ENCODE measurements at regions not wholly inside any gene's neighbourhood (a gene's known extent, or its start where the extent isn't known, plus 50 kb on each side); places are given as distances from the start of the nearest gene placed in this dataset.

DNA sequence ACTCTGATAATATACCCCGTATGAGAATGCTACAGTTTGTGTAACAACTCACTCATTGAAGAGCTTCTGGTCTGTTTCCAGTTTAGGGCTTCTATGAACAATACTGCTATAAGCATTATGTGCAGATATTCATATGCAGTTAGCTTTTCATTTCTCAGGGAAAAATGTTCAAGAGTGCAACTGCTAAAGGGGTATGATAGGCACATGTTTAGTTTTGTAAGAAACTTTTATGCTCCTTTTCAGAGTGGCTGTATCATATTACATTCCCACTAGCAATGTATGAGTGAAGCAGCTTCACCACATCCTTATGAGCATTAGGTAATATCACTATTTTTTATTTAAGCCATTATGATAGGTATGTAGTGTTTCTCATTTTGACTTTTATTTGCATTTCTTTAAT lies 182.6 kb upstream of the CXCL12 start:
- H3K27me3 ChIP-seq = no peaks in the 10 kb centered on the region
- H3K4me3 ChIP-seq = no peak overlapping the region
- no peak overlapping the region for H3K27ac ChIP-seq
- H3K4me1 ChIP-seq = peaks cover 0 to 16% (median 0%) of the 10 kb centered on the region in 4 donors
- DNase-seq (ENCODE audit: low spot score in 2 of 2) = no peak
- H3K36me3 ChIP-seq = no peaks in the 10 kb centered on the region
- no peak for TF ChIP-seq CTCF (IDR thresholded peaks at IDR 0.05)
- no peaks in the 10 kb centered on the region for H3K9me3 ChIP-seq
- 29 to 46% methylated on average over 1 of the region's 1 CpG for WGBS, 2 donors

DNA sequence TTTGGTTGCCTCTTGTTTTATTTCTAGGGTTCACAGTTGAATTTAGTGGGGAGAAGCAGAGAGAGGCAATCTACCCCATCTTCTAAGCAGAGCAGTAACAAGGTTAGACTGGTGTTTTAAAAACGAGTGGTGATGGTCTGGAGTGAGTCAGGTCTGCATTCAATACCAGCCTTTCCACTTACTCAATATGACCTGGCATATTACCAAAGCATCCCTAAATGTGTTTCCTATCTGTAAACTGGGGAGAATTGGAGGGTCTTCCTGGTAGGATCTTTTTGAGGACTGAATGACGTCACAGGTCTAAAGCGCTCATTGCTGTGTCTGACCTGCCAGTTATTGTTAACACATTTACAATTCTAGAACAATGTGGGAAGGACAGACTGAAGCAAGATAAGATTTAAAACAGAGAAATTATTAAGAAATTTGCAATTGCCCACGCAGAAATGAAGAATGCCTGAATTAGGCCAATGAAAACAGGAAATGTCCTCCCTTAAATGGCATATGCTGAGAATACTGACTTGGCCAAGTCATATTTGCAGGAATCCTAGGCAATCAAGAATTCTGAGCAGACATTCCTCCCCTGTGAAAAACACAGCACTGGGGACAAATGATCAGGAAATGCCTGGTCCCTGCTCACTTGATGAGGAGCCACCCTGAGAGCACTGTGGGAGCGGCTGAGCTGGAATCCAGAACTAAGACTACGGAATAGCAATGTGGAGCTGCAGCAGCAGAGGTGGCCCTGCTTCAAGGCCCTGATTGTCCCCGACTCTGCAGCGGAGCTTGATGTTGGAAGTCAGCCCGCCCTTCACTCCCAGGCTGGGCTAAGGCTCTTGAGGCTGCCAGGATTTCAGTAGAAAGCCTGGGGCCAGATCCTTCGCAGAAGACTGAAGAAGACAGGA lies 184.5 kb upstream of the CXCL12 start:
- H3K9me3 ChIP-seq = no peaks in the 10 kb centered on the region
- no peak for DNase-seq (ENCODE audit: low spot score in 2 of 2)
- H3K27ac ChIP-seq = peak overlapping the region in 1 of 4 donors; percentile 66
- no peak for TF ChIP-seq CTCF (IDR thresholded peaks at IDR 0.05)
- no peak for TF ChIP-seq POLR2A (IDR thresholded peaks at IDR 0.05)
- TF ChIP-seq EP300 (IDR thresholded peaks at IDR 0.05) = peak in 1 of 2 donors; percentile 40
- peaks cover 0 to 16% (median 0%) of the 10 kb centered on the region in 4 donors for H3K4me1 ChIP-seq
- H3K27me3 ChIP-seq = no peaks in the 10 kb centered on the region
- no peaks in the 10 kb centered on the region for H3K36me3 ChIP-seq
- WGBS, 2 donors = 25 to 31% methylated on average over 10 of the region's 10 CpGs
- H3K4me3 ChIP-seq = no peak overlapping the region

GRCh38 chr10:44571701-44572100 lies 186.8 kb upstream of the CXCL12 start:
- DNase-seq (ENCODE audit: low spot score in 2 of 2) = no peak
- Histone ChIP-seq H3K9me3 (no peaks in the 10 kb centered on the region), H3K27me3 (no peaks in the 10 kb centered on the region), H3K4me3 (no peak overlapping the region), H3K27ac (no peak overlapping the region), H3K4me1 (peaks cover 0 to 16% (median 0%) of the 10 kb centered on the region in 4 donors), H3K36me3 (no peaks in the 10 kb centered on the region)
- TF ChIP-seq POLR2A (IDR thresholded peaks at IDR 0.05) = no peak
- TF ChIP-seq EP300 (IDR thresholded peaks at IDR 0.05) = no peak
- no peak for TF ChIP-seq CTCF (IDR thresholded peaks at IDR 0.05)
- 89 to 90% methylated on average over 6 of the region's 6 CpGs for WGBS, 2 donors

DNA sequence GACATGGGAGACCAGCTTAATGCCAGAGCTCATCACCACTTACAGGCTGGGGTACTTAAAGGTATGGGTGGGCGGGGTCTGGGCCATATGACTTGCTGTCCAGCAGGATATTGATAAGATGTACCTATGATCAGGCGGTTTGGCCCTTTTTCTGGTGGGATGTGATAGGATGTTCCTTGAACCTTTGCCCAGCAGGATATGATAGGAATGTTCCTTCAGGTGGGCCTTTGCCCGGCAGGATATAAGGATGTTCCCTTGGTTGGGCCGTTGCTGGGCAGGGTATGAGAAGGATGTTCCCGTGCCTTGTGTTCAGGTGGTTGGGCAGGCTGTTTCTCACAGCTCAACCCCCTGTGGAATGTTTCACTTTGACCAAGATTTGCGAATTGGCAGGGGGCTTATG lies 187.2 kb upstream of the CXCL12 start:
- WGBS, 2 donors = 96 to 97% methylated on average over 6 of the region's 6 CpGs
- no peak overlapping the region for H3K27ac ChIP-seq
- H3K4me3 ChIP-seq = no peak overlapping the region
- TF ChIP-seq POLR2A (IDR thresholded peaks at IDR 0.05) = no peak
- TF ChIP-seq CTCF (IDR thresholded peaks at IDR 0.05) = no peak
- TF ChIP-seq EP300 (IDR thresholded peaks at IDR 0.05) = no peak
- H3K4me1 ChIP-seq = peaks cover 0 to 19% (median 0%) of the 10 kb centered on the region in 4 donors
- H3K9me3 ChIP-seq = no peaks in the 10 kb centered on the region
- no peaks in the 10 kb centered on the region for H3K27me3 ChIP-seq
- no peak for DNase-seq (ENCODE audit: low spot score in 2 of 2)
- H3K36me3 ChIP-seq = no peaks in the 10 kb centered on the region

DNA sequence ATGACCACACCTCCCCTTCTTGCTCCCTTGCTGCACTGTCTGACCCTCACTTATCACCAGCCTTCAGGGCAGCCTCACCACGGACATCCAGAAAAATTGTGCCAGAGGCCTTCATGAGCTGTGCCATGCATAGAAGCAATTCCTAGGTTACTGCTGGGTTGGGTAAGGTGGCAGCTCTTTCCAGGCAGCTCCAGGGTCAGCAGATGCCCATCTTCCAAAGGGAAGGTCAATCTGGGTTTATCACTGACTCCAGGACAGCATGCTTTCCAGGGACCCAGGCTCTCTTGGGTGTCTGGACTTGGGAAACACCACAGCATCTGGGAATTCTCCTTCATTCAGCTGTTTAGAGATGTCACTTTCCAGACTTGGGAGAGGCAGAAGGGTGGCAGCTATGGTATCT lies 188.9 kb upstream of the CXCL12 start:
- H3K36me3 ChIP-seq = no peaks in the 10 kb centered on the region
- WGBS, 2 donors = 83 to 92% methylated on average over 1 of the region's 1 CpG
- TF ChIP-seq CTCF (IDR thresholded peaks at IDR 0.05) = no peak
- no peak for TF ChIP-seq EP300 (IDR thresholded peaks at IDR 0.05)
- no peak for TF ChIP-seq POLR2A (IDR thresholded peaks at IDR 0.05)
- H3K9me3 ChIP-seq = no peaks in the 10 kb centered on the region
- H3K4me1 ChIP-seq = peaks cover 0 to 22% (median 0%) of the 10 kb centered on the region in 4 donors
- DNase-seq (ENCODE audit: low spot score in 2 of 2) = no peak
- H3K27me3 ChIP-seq = no peaks in the 10 kb centered on the region
- no peak overlapping the region for H3K4me3 ChIP-seq
- no peak overlapping the region for H3K27ac ChIP-seq
